ENCODE measurements at regions not wholly inside any gene's neighbourhood (a gene's known extent, or its start where the extent isn't known, plus 50 kb on each side); places are given as distances from the start of the nearest gene placed in this dataset.

GRCh38 chr22:27466778-27467438, 334.6 kb downstream of the MN1 start:
- H3K9me3 Mint-ChIP-seq, result no peaks in the 10 kb centered on the region

DNA sequence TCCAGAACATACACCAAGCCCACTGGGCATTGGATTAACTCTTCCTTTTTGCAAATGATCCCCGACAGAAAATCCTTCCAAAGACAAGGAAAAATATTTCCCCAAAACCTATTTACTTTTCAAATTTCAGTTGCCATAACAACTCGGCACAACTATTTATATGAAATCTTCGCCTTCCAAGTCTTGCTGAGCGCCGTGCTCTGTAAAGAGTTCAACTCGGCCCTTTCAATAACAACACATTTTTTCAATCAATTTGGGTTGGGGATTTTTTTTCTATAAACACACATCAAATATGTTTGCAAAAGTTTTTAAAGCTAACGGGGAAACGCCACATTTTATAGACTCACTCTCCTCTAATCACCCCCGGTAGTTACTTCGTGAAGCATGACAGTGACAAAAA, 333.8 kb downstream of the MN1 start:
- Mint-ChIP-seq H3K27ac (no peak overlapping the region), H3K9me3 (no peaks in the 10 kb centered on the region), H3K27me3 (no peaks in the 10 kb centered on the region), H3K36me3 (ENCODE audit: low read depth) (no peaks in the 10 kb centered on the region), H3K4me3 (no peak overlapping the region), H3K4me1 (no peaks in the 10 kb centered on the region)
- ATAC-seq (replicated peaks), result no peak

More at GRCh38 chr22:27466778-27467438, 334.6 kb downstream of the MN1 start:
- H3K27me3 Mint-ChIP-seq, result no peaks in the 10 kb centered on the region
- H3K4me3 Mint-ChIP-seq, result no peak overlapping the region
- H3K4me1 Mint-ChIP-seq, result no peaks in the 10 kb centered on the region
- H3K27ac Mint-ChIP-seq, result no peak overlapping the region
- H3K36me3 Mint-ChIP-seq (ENCODE audit: low read depth), result no peaks in the 10 kb centered on the region
- no peak for ATAC-seq (replicated peaks)

DNA sequence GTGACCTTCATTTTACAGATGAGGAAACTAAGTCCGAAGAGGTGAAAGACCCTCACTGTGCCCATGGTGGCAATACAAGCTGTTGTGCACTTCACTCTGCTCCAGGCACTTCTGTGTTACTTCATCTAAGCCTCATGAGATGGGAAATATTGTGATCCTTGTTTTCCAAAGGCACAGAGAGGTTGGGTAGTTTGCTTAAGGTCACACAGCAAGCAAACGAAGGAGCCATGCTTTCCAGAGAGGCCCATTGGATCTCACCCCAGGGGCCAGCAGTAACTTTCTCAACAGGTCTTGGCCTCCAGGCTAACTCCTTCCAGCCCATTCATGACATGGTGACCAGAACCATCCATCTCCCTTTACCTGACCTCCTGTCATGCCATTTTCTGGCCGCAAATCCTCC, 332.8 kb downstream of the MN1 start:
- Mint-ChIP-seq H3K27me3 (no peaks in the 10 kb centered on the region), H3K4me3 (no peak overlapping the region), H3K36me3 (ENCODE audit: low read depth) (no peaks in the 10 kb centered on the region), H3K27ac (no peak overlapping the region), H3K4me1 (no peaks in the 10 kb centered on the region), H3K9me3 (no peaks in the 10 kb centered on the region)
- no peak for ATAC-seq (replicated peaks)

DNA sequence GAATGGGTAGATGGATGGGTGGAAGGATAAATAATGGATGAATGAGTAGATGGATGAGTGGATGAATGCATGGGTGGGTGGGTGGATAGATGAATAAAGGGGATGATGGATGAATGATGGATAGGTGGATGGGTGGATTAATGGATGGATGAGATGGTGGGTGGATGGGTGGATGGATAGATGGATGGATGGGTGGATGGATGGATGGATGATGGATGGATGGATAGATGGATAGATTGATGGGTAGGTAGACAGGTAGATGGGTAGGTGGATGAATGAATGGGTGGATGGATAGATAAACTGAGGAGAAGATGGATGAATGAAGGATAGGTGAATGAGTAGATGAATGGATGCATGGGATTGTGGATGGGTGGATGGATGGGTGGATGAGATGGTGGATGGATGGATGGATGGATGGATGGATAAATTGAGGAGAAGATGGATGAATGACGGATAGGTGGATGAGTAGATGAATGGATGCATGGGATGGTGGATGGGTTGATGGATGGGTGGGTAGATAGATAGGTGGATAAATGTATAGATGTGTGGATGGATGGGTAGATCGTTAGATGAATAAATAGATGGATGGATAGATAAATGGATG, 331.3 kb downstream of the MN1 start:
- Mint-ChIP-seq H3K27ac (no peak overlapping the region), H3K4me1 (no peaks in the 10 kb centered on the region), H3K4me3 (no peak overlapping the region), H3K36me3 (ENCODE audit: low read depth) (no peaks in the 10 kb centered on the region), H3K9me3 (no peaks in the 10 kb centered on the region), H3K27me3 (no peaks in the 10 kb centered on the region)
- ATAC-seq (replicated peaks), result no peak

GRCh38 chr22:27472975-27473374, 328.6 kb downstream of the MN1 start:
- no peak overlapping the region for H3K4me3 Mint-ChIP-seq
- no peak for ATAC-seq (replicated peaks)
- no peak overlapping the region for H3K27ac Mint-ChIP-seq
- H3K27me3 Mint-ChIP-seq, result no peaks in the 10 kb centered on the region
- H3K4me1 Mint-ChIP-seq, result no peaks in the 10 kb centered on the region
- no peaks in the 10 kb centered on the region for H3K9me3 Mint-ChIP-seq
- H3K36me3 Mint-ChIP-seq (ENCODE audit: low read depth), result no peaks in the 10 kb centered on the region

GRCh38 chr22:27473533-27473932, 328.0 kb downstream of the MN1 start:
- Mint-ChIP-seq H3K36me3 (ENCODE audit: low read depth) (no peaks in the 10 kb centered on the region), H3K27ac (no peak overlapping the region), H3K4me3 (no peak overlapping the region), H3K4me1 (no peaks in the 10 kb centered on the region), H3K9me3 (no peaks in the 10 kb centered on the region), H3K27me3 (no peaks in the 10 kb centered on the region)
- no peak for ATAC-seq (replicated peaks)

DNA sequence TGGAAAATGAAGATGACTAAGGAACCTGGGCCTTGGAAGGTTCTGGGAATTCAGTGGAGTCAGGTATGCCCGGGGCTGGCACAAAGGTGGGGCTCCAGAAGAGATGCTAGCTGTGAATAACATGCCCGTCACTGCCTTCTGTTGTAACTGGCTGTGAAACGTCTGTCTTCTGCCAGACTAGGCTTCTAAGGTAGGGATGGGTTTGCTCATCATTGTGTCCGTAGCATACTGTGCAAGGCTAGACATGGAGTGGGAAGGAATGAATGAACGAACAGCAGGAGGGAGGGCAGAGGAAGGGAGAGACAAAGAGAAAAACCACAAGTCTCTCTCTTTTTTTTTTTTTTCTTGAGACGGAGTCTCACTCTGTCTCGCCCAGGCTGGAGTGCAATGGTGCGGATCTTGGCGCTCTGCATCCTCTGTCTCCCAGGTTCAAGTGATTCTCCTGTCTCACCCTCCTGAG, 327.4 kb downstream of the MN1 start:
- Mint-ChIP-seq H3K4me3 (no peak overlapping the region), H3K36me3 (ENCODE audit: low read depth) (no peaks in the 10 kb centered on the region), H3K4me1 (no peaks in the 10 kb centered on the region), H3K27me3 (no peaks in the 10 kb centered on the region), H3K27ac (no peak overlapping the region), H3K9me3 (no peaks in the 10 kb centered on the region)
- no peak for ATAC-seq (replicated peaks)

DNA sequence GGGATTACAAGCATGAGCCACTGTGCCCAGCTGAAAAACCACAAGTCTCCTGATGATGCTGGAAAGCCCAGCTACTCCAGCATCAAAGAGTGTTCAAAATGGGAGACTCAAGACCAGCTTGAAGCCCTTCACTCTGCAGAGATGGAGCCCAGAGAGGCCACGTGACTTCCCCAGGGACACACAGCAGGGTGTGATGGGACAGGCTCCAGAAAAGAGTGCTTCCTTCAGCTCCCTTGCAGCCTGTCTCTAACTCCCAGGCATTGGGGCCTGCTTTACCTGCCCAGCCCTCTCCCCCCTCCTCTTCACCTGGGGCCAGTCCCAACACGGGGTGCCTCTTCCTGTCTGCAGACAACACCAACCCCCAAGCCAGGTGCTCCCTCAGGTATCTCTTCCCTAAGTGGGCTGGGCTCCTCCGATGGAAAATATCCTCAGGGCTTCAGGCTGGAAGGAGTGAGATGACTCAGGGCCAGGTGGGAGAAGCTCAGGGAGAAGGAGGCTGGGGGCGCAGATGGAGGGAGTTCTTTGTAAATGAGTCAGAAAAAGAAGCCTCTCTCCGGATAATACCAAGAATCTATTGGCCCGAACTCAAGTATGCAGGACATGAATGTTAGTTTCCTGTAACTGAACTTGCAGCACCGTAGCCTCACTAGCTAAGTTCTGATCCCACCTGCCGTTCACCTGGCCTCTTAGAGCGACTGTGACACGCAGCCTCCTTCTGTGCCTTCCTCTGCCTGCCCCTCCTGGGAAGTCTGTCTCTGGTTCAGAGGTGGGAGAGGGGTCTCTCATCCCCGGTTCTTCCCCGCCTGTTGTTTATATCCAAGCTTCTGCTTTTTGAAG, 326.6 kb downstream of the MN1 start:
- Mint-ChIP-seq H3K4me1 (no peaks in the 10 kb centered on the region), H3K27ac (no peak overlapping the region), H3K27me3 (no peaks in the 10 kb centered on the region), H3K9me3 (no peaks in the 10 kb centered on the region), H3K36me3 (ENCODE audit: low read depth) (no peaks in the 10 kb centered on the region), H3K4me3 (no peak overlapping the region)
- no peak for ATAC-seq (replicated peaks)

DNA sequence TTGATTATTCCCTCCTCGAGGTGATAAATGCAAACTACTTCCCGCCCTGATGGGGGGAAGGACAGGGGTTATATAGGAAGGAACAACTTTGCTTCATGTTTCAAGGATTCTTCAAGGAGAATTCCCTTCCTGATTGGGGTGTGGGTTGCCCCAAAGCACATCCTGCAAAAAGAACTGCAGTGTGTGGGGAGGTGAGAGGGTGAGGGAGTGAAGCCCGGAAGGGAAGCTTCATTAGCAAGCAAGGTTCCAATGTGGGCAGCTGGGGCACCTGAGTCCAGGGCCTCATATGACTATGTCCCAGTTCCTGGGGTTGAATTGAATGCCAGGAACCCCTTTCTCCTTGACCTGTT, 326.0 kb downstream of the MN1 start:
- no peaks in the 10 kb centered on the region for H3K4me1 Mint-ChIP-seq
- no peaks in the 10 kb centered on the region for H3K36me3 Mint-ChIP-seq (ENCODE audit: low read depth)
- H3K9me3 Mint-ChIP-seq, result no peaks in the 10 kb centered on the region
- no peak overlapping the region for H3K4me3 Mint-ChIP-seq
- no peak for ATAC-seq (replicated peaks)
- no peaks in the 10 kb centered on the region for H3K27me3 Mint-ChIP-seq
- no peak overlapping the region for H3K27ac Mint-ChIP-seq

DNA sequence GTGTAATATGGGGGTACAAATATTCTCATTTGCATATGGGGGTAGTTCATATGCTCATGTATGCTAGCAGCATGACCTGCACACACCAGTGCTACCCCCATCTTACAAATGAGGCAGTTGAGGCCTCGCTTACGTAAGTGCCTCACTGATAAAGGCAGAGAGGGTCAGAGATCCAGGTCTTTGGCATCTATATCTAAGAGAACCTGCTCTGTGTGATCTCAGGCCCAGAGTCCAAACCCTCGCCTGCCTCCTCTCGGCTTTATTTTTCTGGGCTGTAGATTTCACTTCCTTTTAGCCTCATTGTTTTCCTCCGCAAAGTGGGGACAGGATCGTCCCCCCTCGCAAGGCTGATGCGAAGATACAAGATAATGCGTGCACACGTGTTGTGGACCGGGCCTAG, 325.2 kb downstream of the MN1 start:
- no peak overlapping the region for H3K4me3 Mint-ChIP-seq
- no peak overlapping the region for H3K27ac Mint-ChIP-seq
- H3K4me1 Mint-ChIP-seq, result no peaks in the 10 kb centered on the region
- H3K9me3 Mint-ChIP-seq, result no peaks in the 10 kb centered on the region
- H3K27me3 Mint-ChIP-seq, result no peaks in the 10 kb centered on the region
- no peak for ATAC-seq (replicated peaks)
- no peaks in the 10 kb centered on the region for H3K36me3 Mint-ChIP-seq (ENCODE audit: low read depth)

- Mint-ChIP-seq H3K36me3 (ENCODE audit: low read depth) (no peaks in the 10 kb centered on the region), H3K27ac (no peak overlapping the region), H3K9me3 (no peaks in the 10 kb centered on the region), H3K27me3 (no peaks in the 10 kb centered on the region), H3K4me1 (no peaks in the 10 kb centered on the region), H3K4me3 (no peak overlapping the region)
- no peak for ATAC-seq (replicated peaks)
Measured at GRCh38 chr22:27476729-27477128, 324.8 kb downstream of the MN1 start.

GRCh38 chr22:27477171-27477570, 324.4 kb downstream of the MN1 start:
- H3K4me3 Mint-ChIP-seq, result no peak overlapping the region
- no peaks in the 10 kb centered on the region for H3K4me1 Mint-ChIP-seq
- ATAC-seq (replicated peaks), result no peak

DNA sequence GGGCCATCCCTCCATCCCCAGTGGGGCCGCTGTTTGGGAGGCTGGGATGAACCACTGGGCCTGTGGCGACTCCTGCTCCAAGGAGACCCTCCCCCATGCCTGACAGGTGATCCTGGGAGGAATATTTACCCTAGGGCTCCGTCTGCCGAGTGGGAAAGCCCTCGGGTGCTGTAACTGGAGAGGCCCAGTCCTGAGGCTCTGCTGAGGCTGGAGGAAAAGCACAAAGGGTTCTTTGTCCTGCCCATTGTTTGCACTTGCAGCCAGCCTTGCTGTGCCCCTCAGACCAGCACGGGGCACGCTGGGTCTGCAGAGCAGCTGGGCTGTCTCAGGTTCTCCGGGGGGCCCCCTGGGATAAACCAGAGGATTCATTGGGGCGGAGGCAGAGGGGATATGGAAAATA, 321.1 kb downstream of the MN1 start:
- Mint-ChIP-seq H3K4me1 (no peaks in the 10 kb centered on the region), H3K9me3 (no peaks in the 10 kb centered on the region), H3K4me3 (no peak overlapping the region), H3K36me3 (ENCODE audit: low read depth) (no peaks in the 10 kb centered on the region), H3K27ac (no peak overlapping the region), H3K27me3 (no peaks in the 10 kb centered on the region)
- no peak for ATAC-seq (replicated peaks)

More at GRCh38 chr22:27477171-27477570, 324.4 kb downstream of the MN1 start:
- H3K27ac Mint-ChIP-seq, result no peak overlapping the region
- no peaks in the 10 kb centered on the region for H3K9me3 Mint-ChIP-seq
- no peaks in the 10 kb centered on the region for H3K36me3 Mint-ChIP-seq (ENCODE audit: low read depth)
- H3K27me3 Mint-ChIP-seq, result no peaks in the 10 kb centered on the region

DNA sequence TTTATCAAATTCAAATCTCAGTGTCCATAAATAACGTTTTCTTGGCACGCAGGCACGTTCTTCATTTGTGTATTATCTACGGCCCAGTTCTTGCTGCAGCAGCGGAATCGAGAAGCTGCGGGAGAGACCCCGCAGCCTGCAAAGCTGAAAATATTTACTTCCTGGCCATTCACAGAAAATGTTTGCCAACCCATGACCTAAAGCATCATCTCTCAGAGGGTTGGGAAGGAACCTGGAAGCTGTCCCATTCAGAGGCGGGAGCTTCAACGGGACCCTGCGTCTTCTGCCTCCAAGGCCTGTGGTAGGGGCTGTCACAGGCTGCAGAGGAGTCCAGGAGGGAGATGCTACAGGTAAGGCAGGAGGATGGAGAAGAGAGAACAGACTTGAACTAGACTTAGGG, 319.2 kb downstream of the MN1 start:
- H3K36me3 Mint-ChIP-seq (ENCODE audit: low read depth), result no peaks in the 10 kb centered on the region
- no peaks in the 10 kb centered on the region for H3K9me3 Mint-ChIP-seq
- no peak for ATAC-seq (replicated peaks)

More for the DNA sequence above, 319.2 kb downstream of the MN1 start:
- no peaks in the 10 kb centered on the region for H3K4me1 Mint-ChIP-seq
- no peak overlapping the region for H3K4me3 Mint-ChIP-seq
- no peaks in the 10 kb centered on the region for H3K27me3 Mint-ChIP-seq
- no peak overlapping the region for H3K27ac Mint-ChIP-seq
